AG09309 (cell line): ENCODE measurements at regions not wholly inside any gene's neighbourhood (a gene's known extent, or its start where the extent isn't known, plus 50 kb on each side); places are given as distances from the start of the nearest gene placed in this dataset.
A peak's percentile ranks its signal among the peaks of the same experiment; 100 is the strongest.

Source experiments
- DNase-seq: peaks from one replicate; pipeline ENCODE4 v3.0.0-alpha.2; 2010; ENCODE audit warnings: low read depth
- H3K4me3 ChIP-seq: 2 replicates; pipeline ENCODE4 v1.5.1; 2011; ENCODE audit warnings: mild to moderate bottlenecking, low read depth, low read length, moderate library complexity; ENCODE audit not compliant: control insufficient read depth
- CTCF ChIP-seq: IDR thresholded peaks from 2 replicates; pipeline ENCODE4 v1.5.1; 2011; ENCODE audit warnings: mild to moderate bottlenecking, low read depth, low read length, inconsistent platforms; ENCODE audit not compliant: insufficient read depth, control insufficient read depth; ENCODE audit errors: missing control alignments

- DNase-seq: peak; percentile 79
- no peak overlapping the region for H3K4me3 ChIP-seq
- TF ChIP-seq CTCF: no peak
These were observed 52.8 kb upstream of the DGKG start for GRCh38 chr3:186414735-186415419.

DNA sequence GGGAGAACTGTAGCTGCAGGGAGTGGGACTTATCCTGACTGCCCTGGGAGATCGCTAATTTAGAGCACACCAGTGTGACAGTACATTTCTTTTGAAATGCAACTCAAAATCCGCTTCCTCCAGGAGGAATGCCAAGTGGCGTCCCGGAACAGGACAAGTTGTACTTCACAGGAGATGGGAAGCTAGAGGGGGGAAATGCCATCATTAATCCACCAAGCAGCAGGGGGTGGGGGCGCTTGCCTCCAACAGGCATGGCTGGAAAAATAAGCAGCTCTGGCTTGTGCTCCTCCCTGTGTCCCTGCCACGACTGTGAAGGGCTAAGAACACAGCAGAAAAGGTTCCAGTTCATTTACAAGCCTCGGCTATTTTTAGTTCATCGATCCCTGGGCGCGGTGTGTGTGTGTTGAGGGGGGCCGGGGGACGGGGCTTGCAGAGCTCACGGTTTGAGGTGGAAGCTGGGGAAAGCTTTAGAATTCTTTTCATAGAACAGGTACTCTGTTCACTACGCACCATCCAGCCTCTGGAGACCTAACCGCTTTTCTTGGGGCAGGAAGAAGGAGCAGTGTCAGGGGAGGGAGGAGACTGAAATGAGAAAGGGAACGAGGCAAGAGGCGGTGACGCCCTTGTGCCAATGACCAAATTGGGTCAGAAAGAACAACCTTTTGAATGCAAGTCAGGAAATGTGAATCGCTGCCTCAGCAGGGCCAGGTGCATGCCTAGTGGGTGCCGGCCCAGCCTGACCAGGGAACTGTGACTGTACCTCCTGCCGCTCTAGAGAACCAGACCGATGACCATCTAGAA is 51.8 kb upstream of the DGKG start:
- TF ChIP-seq CTCF: no peak
- no peak for DNase-seq
- H3K4me3 ChIP-seq: peak overlapping the region; percentile 1

DNA sequence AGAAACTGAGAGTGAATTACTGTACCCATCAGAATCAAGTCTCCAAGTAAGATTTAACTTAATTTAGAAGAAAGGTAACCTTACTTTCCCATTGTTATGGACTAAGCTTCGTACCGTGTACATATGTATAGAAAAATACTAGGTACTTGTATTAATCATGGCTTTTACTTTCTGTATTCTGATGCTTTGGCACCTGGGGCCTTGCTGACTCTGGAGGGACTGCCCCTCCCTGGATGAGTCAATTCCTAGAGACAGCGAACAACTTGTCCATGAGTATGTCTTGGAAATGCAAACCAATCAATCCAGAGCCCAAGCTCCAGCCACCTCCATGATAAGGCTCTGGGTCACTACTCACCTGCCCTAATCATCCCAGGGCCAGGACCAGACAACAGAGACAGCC is 50.0 kb upstream of the DGKG start:
- no peak overlapping the region for H3K4me3 ChIP-seq
- no peak for TF ChIP-seq CTCF
- DNase-seq: no peak
